ENCODE measurements at regions not wholly inside any gene's neighbourhood (a gene's known extent, or its start where the extent isn't known, plus 50 kb on each side); places are given as distances from the start of the nearest gene placed in this dataset.
"Not testable (repeated sequence)": the region's sequence is repeated elsewhere in the genome, so short reads cannot be mapped to it uniquely, and the experiment has no call there.

DNA sequence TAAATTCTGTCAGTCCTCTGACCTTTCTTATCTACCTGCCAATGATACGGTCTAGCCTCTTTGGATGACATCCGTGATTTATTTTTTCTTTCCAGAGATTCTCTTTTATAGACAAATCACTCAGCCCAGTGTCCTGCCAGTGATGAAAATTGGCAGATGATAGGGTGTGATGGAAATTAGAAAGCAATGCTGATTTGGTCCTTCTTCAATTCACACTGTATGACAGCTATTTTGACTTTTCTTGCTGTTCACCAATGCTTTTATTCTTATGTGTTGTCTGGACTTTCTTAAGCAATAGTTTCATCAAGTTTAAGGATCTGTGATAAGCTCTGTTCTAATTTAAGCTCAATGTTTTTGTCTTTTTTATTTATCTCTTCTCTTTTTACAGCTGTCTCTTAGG lies 63.6 kb upstream of the TPTE start:
- H4K91ac ChIP-seq (ENCODE audit: low read length); H3K14ac ChIP-seq (ENCODE audit: low read length in 2 of 2); H2BK120ac ChIP-seq (ENCODE audit: low read depth, low read length); H3K9ac ChIP-seq (ENCODE audit: low read length); H3K79me1 ChIP-seq (replicated peaks; ENCODE audit: low read length, poor library complexity, severe bottlenecking); H3K27me3 ChIP-seq (ENCODE audit: control insufficient read depth in 1 of 2, insufficient read depth in 1 of 2, low read length in 2 of 2); H2AFZ ChIP-seq (ENCODE audit: low read depth, low read length); H3K4me2 ChIP-seq (ENCODE audit: low read length, poor library complexity, severe bottlenecking); H3K27ac ChIP-seq (ENCODE audit: low read length, poor library complexity, severe bottlenecking); H2AK5ac ChIP-seq (ENCODE audit: low read length, severe bottlenecking); H3K4ac ChIP-seq (ENCODE audit: low read depth in 1 of 2, low read length in 2 of 2); DNase-seq; H2BK5ac ChIP-seq (ENCODE audit: low read depth, low read length, poor library complexity, severe bottlenecking); H4K8ac ChIP-seq (ENCODE audit: low read length); H3K36me3 ChIP-seq (ENCODE audit: control insufficient read depth in 1 of 2, insufficient read depth in 2 of 2, low read depth in 1 of 2, low read length in 2 of 2); H3K4me1 ChIP-seq (ENCODE audit: control insufficient read depth, insufficient read depth, low read depth, low read length); H2BK12ac ChIP-seq (ENCODE audit: low read length in 2 of 2); H3K4me3 ChIP-seq (ENCODE audit: insufficient read depth in 1 of 2, low read depth in 1 of 2, low read length in 2 of 2); H3K18ac ChIP-seq (ENCODE audit: low read depth in 1 of 2, low read length in 2 of 2); H3K23ac ChIP-seq (ENCODE audit: low read length in 2 of 2); H2BK15ac ChIP-seq (ENCODE audit: low read depth, poor library complexity, severe bottlenecking): not testable (repeated sequence)
- 35% methylated on average over 2 of the region's 2 CpGs for WGBS
- H3K9me3 ChIP-seq (ENCODE audit: control insufficient read depth, low read length), result peaks cover 46% of the 10 kb centered on the region

DNA sequence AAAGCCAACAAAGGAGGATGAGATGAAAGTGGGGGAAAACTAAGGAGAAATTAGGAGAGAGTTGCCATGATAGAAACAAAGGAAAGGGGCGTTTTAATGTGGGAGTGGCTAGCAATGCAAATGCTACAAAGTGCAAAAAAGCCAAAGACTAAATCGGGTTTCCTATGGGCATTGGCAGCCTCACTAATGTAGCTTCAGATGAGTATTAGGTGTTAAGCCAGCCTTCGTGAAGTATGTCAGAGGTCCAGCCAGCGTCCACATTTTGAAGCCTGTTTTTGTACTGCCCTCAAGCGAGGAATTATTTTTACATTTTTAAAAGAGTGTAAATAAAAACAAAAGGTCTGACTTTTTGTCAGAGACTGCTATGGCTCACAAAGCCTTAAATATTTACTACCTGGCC lies 60.4 kb upstream of the TPTE start:
- H3K18ac ChIP-seq (ENCODE audit: low read depth in 1 of 2, low read length in 2 of 2); H3K4me2 ChIP-seq (ENCODE audit: low read length, poor library complexity, severe bottlenecking); H3K36me3 ChIP-seq (ENCODE audit: control insufficient read depth in 1 of 2, insufficient read depth in 2 of 2, low read depth in 1 of 2, low read length in 2 of 2); H4K8ac ChIP-seq (ENCODE audit: low read length); H3K27me3 ChIP-seq (ENCODE audit: control insufficient read depth in 1 of 2, insufficient read depth in 1 of 2, low read length in 2 of 2); H2AK5ac ChIP-seq (ENCODE audit: low read length, severe bottlenecking); H3K23ac ChIP-seq (ENCODE audit: low read length in 2 of 2); DNase-seq; H2BK120ac ChIP-seq (ENCODE audit: low read depth, low read length); H2BK5ac ChIP-seq (ENCODE audit: low read depth, low read length, poor library complexity, severe bottlenecking); H3K14ac ChIP-seq (ENCODE audit: low read length in 2 of 2); H3K4me3 ChIP-seq (ENCODE audit: insufficient read depth in 1 of 2, low read depth in 1 of 2, low read length in 2 of 2); H2AFZ ChIP-seq (ENCODE audit: low read depth, low read length); H3K4ac ChIP-seq (ENCODE audit: low read depth in 1 of 2, low read length in 2 of 2); H3K79me1 ChIP-seq (replicated peaks; ENCODE audit: low read length, poor library complexity, severe bottlenecking); H2BK15ac ChIP-seq (ENCODE audit: low read depth, poor library complexity, severe bottlenecking); H3K27ac ChIP-seq (ENCODE audit: low read length, poor library complexity, severe bottlenecking); H3K4me1 ChIP-seq (ENCODE audit: control insufficient read depth, insufficient read depth, low read depth, low read length); H4K91ac ChIP-seq (ENCODE audit: low read length); H2BK12ac ChIP-seq (ENCODE audit: low read length in 2 of 2); H3K9ac ChIP-seq (ENCODE audit: low read length): not testable (repeated sequence)
- H3K9me3 ChIP-seq (ENCODE audit: control insufficient read depth, low read length), result peaks cover 67% of the 10 kb centered on the region
- WGBS, result 49% methylated on average over 4 of the region's 5 CpGs

DNA sequence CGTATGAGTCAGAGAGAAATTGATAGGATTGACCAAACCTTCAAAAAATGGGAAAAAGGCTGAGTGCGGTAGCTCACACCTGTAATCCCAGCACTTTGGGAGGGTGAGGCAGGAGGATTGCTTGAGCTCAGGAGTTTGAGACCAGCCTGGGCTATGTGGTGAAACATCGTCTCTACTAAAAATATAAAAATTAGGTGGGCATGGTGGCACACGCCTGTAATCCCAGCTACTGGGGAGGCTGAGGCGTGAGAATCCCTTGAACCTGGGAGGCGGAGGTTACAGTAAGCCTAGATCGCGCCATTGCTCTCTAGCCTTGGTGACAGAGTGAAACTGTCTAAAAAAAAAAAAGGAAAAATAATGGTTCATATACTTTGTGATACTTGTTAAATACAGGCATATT lies 59.9 kb upstream of the TPTE start:
- H2BK12ac ChIP-seq (ENCODE audit: low read length in 2 of 2); H3K14ac ChIP-seq (ENCODE audit: low read length in 2 of 2); H2AK5ac ChIP-seq (ENCODE audit: low read length, severe bottlenecking); DNase-seq; H2BK15ac ChIP-seq (ENCODE audit: low read depth, poor library complexity, severe bottlenecking); H3K27ac ChIP-seq (ENCODE audit: low read length, poor library complexity, severe bottlenecking); H3K4me3 ChIP-seq (ENCODE audit: insufficient read depth in 1 of 2, low read depth in 1 of 2, low read length in 2 of 2); H3K23ac ChIP-seq (ENCODE audit: low read length in 2 of 2); H4K8ac ChIP-seq (ENCODE audit: low read length); H3K9ac ChIP-seq (ENCODE audit: low read length); H2AFZ ChIP-seq (ENCODE audit: low read depth, low read length); H2BK120ac ChIP-seq (ENCODE audit: low read depth, low read length); H4K91ac ChIP-seq (ENCODE audit: low read length); H3K4me1 ChIP-seq (ENCODE audit: control insufficient read depth, insufficient read depth, low read depth, low read length); H3K18ac ChIP-seq (ENCODE audit: low read depth in 1 of 2, low read length in 2 of 2); H3K27me3 ChIP-seq (ENCODE audit: control insufficient read depth in 1 of 2, insufficient read depth in 1 of 2, low read length in 2 of 2); H2BK5ac ChIP-seq (ENCODE audit: low read depth, low read length, poor library complexity, severe bottlenecking); H3K4me2 ChIP-seq (ENCODE audit: low read length, poor library complexity, severe bottlenecking); H3K36me3 ChIP-seq (ENCODE audit: control insufficient read depth in 1 of 2, insufficient read depth in 2 of 2, low read depth in 1 of 2, low read length in 2 of 2); H3K4ac ChIP-seq (ENCODE audit: low read depth in 1 of 2, low read length in 2 of 2); H3K79me1 ChIP-seq (replicated peaks; ENCODE audit: low read length, poor library complexity, severe bottlenecking): not testable (repeated sequence)
- WGBS, result 69% methylated on average over 8 of the region's 8 CpGs
- H3K9me3 ChIP-seq (ENCODE audit: control insufficient read depth, low read length), result peaks cover 72% of the 10 kb centered on the region

DNA sequence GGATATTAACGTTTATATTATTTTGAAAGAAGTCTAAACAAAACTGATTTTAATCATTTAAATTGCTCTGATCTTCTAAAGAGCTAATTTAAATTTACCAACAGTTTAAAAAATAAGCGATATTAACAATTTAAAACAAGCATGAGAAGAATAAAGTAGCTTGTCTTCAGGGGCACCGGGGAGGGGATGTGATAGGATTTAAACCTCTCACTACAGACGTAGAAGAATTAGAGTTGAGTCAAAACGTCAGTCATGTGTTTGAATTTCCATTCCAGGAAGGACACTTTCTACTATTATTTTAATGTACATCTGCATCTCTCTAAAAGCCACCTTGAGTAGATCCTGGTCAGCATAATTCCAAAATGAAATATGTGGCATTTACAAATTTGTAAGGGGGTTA lies 58.2 kb upstream of the TPTE start:
- Histone ChIP-seq H4K91ac (ENCODE audit: low read length) (no peak overlapping the region), H2BK120ac (ENCODE audit: low read depth, low read length) (no peak overlapping the region), H2BK12ac (ENCODE audit: low read length in 2 of 2) (no peak overlapping the region), H2BK15ac (ENCODE audit: low read depth, poor library complexity, severe bottlenecking) (no peak overlapping the region), H3K9ac (ENCODE audit: low read length) (no peak overlapping the region), H3K23ac (ENCODE audit: low read length in 2 of 2) (no peak overlapping the region), H3K4ac (ENCODE audit: low read depth in 1 of 2, low read length in 2 of 2) (no peak overlapping the region), H3K27ac (ENCODE audit: low read length, poor library complexity, severe bottlenecking) (no peak overlapping the region), H3K27me3 (ENCODE audit: control insufficient read depth in 1 of 2, insufficient read depth in 1 of 2, low read length in 2 of 2) (no peaks in the 10 kb centered on the region), H3K18ac (ENCODE audit: low read depth in 1 of 2, low read length in 2 of 2) (no peak overlapping the region), H3K4me1 (ENCODE audit: control insufficient read depth, insufficient read depth, low read depth, low read length) (no peaks in the 10 kb centered on the region), H2AK5ac (ENCODE audit: low read length, severe bottlenecking) (no peak overlapping the region), H4K8ac (ENCODE audit: low read length) (no peak overlapping the region), H3K4me3 (ENCODE audit: insufficient read depth in 1 of 2, low read depth in 1 of 2, low read length in 2 of 2) (no peak overlapping the region), H3K9me3 (ENCODE audit: control insufficient read depth, low read length) (peaks cover 63% of the 10 kb centered on the region), H2BK5ac (ENCODE audit: low read depth, low read length, poor library complexity, severe bottlenecking) (no peak overlapping the region), H3K36me3 (ENCODE audit: control insufficient read depth in 1 of 2, insufficient read depth in 2 of 2, low read depth in 1 of 2, low read length in 2 of 2) (no peaks in the 10 kb centered on the region), H3K4me2 (ENCODE audit: low read length, poor library complexity, severe bottlenecking) (no peak overlapping the region), H2AFZ (ENCODE audit: low read depth, low read length) (no peak overlapping the region), H3K79me1 (replicated peaks; ENCODE audit: low read length, poor library complexity, severe bottlenecking) (no peaks in the 10 kb centered on the region), H3K14ac (ENCODE audit: low read length in 2 of 2) (no peak overlapping the region)
- WGBS, result 62% methylated on average over 4 of the region's 5 CpGs
- no peak for DNase-seq

Data from mesenchymal stem cell (in vitro differentiated cells and primary cell).